HCT116 (cell line): ENCODE measurements at regions not wholly inside any gene's neighbourhood (a gene's known extent, or its start where the extent isn't known, plus 50 kb on each side); places are given as distances from the start of the nearest gene placed in this dataset.

Source experiments
- ATAC-seq: fragments of 200-7000 bp; cut with Tn5 transposase; 2 replicates; pipeline ENCODE4 v1.9.1; 2020; ENCODE audit warnings: mild to moderate bottlenecking, moderate library complexity
- BruUV-seq: library from RNA; stranded (reverse); fragments of 400-500 nt; replicated peaks from 2 replicates; lab custom pipeline; 2021; lab: Mats Ljungman, UMichigan
- CTCF ChIA-PET: fragments of 300-600 bp; sonication (Branson Sonifier 250); formaldehyde crosslinking; loops from one replicate; lab custom pipeline; 2021; ENCODE audit warnings: antibody characterized with exemption; lab: Charles Lee
- POLR2A ChIA-PET: fragments of 300-600, 350-600 bp; sonication (Branson Sonifier 250); formaldehyde crosslinking; loops from one replicate; lab custom pipeline; 2021; ENCODE audit warnings: antibody characterized with exemption; lab: Charles Lee
- RAD21 ChIA-PET, 2 experiments: fragments of 300-600 bp; sonication (Branson Sonifier 250); formaldehyde crosslinking; loops; one replicate each; lab custom pipeline; 2023; ENCODE audit warnings: low total read pairs in 2 of 2; ENCODE audit not compliant: uncharacterized antibody in 2 of 2, unreplicated experiment in 2 of 2, low non-redundant PET in 1 of 2; lab: Charles Lee
- DNase-seq: peaks from one replicate; pipeline ENCODE4 v3.0.0-alpha.2; 2010; ENCODE audit warnings: low read depth, low spot score
- H2AFZ ChIP-seq: fragments of 200-600 bp; shearing (Covaris generic), sonication (generic); 2 replicates; pipeline ENCODE4 v1.6.1; 2017; ENCODE audit warnings: low read depth, mixed run types, mixed read lengths, antibody characterized with exemption, low read length; ENCODE audit not compliant: poor library complexity, severe bottlenecking
- H3K27ac ChIP-seq: 2 replicates; pipeline ENCODE4 v1.5.1; 2012; ENCODE audit warnings: low read depth, low read length
- H3K27me3 ChIP-seq: fragments of 200-600 bp; sonication (generic); 2 replicates; pipeline ENCODE4 v1.6.1; 2016; ENCODE audit warnings: mixed run types, low read length, mixed read lengths; ENCODE audit not compliant: insufficient read depth
- H3K36me3 ChIP-seq, 2 experiments: fragments of 200-500 bp in 1 of 2; fragments of 200-600 bp in 1 of 2; sonication (Bioruptor generic) in 1 of 2; sonication (generic) in 1 of 2; 2 replicates each; pipeline versions ENCODE4 v1.5.1 to v1.6.1; 2014 to 2016; ENCODE audit warnings: low read length in 2 of 2, inconsistent platforms in 1 of 2, mixed read lengths in 1 of 2, mixed run types in 1 of 2; ENCODE audit not compliant: insufficient read depth in 2 of 2, control insufficient read depth in 1 of 2
- H3K4me1 ChIP-seq, 2 experiments: fragments of 200-600 bp in 1 of 2; sonication (generic) in 1 of 2; 2 replicates each; pipeline versions ENCODE4 v1.5.1 to v1.6.1; 2012 to 2017; ENCODE audit warnings: low read length in 2 of 2, inconsistent platforms in 1 of 2, mild to moderate bottlenecking in 1 of 2, mixed read lengths in 1 of 2, mixed run types in 1 of 2, moderate library complexity in 1 of 2; ENCODE audit not compliant: insufficient read depth in 2 of 2, control insufficient read depth in 1 of 2
- H3K4me2 ChIP-seq: fragments of 200-600 bp; sonication (generic); 2 replicates; pipeline ENCODE4 v1.6.1; 2017; ENCODE audit warnings: mixed run types, low read length, mixed read lengths
- H3K4me3 ChIP-seq, 2 experiments: fragments of 200-600 bp in 1 of 2; sonication (generic) in 1 of 2; replicated peaks in 1 of 2; 2 replicates each; pipeline ENCODE4 v1.5.1; 2011 to 2016; ENCODE audit warnings: low read length in 2 of 2, control low read depth in 1 of 2, low read depth in 1 of 2, mild to moderate bottlenecking in 1 of 2, mixed read lengths in 1 of 2, mixed run types in 1 of 2
- H3K79me2 ChIP-seq: fragments of 200-600 bp; sonication (generic); 2 replicates; pipeline ENCODE4 v1.6.1; 2017; ENCODE audit warnings: mild to moderate bottlenecking, mixed run types, low read length, moderate library complexity, mixed read lengths; ENCODE audit not compliant: insufficient read depth
- H3K9ac ChIP-seq: fragments of 200-600 bp; sonication (generic); 2 replicates; pipeline ENCODE4 v1.6.1; 2016; ENCODE audit warnings: low read length, mixed read lengths
- H3K9me2 ChIP-seq: fragments of 200-600 bp; sonication (generic), shearing (Covaris generic); 2 replicates; pipeline ENCODE4 v1.6.1; 2017; ENCODE audit warnings: mixed run types, mild to moderate bottlenecking, moderate library complexity; ENCODE audit not compliant: insufficient read depth
- H3K9me3 ChIP-seq, 2 experiments: fragments of 200-500 bp in 1 of 2; fragments of 200-600 bp in 1 of 2; sonication (Bioruptor generic) in 1 of 2; sonication (generic) in 1 of 2; 2 replicates each; pipeline ENCODE4 v1.6.1; 2014 to 2017; ENCODE audit warnings: low read length in 2 of 2, mixed read lengths in 2 of 2, inconsistent platforms in 1 of 2, low read depth in 1 of 2, mild to moderate bottlenecking in 1 of 2, mixed run types in 1 of 2, moderate library complexity in 1 of 2; ENCODE audit not compliant: control insufficient read depth in 1 of 2, insufficient read depth in 1 of 2
- H4K20me1 ChIP-seq: fragments of 200-600 bp; sonication (generic), shearing (Covaris generic); 2 replicates; pipeline ENCODE4 v1.6.1; 2017; ENCODE audit warnings: mixed run types, mild to moderate bottlenecking, moderate library complexity; ENCODE audit not compliant: insufficient read depth
- CBX3 ChIP-seq: IDR thresholded peaks from 2 replicates; pipeline ENCODE4 v1.6.1; 2012; ENCODE audit warnings: low read depth
- CEBPB ChIP-seq: IDR thresholded peaks from 2 replicates; pipeline ENCODE4 v1.6.1; 2012; ENCODE audit warnings: low read depth
- CTCF ChIP-seq, 3 experiments: fragments of 200-600 bp in 1 of 3; sonication (generic) in 1 of 3; IDR thresholded peaks in 2 of 3; conservative IDR thresholded peaks in 1 of 3; 2 replicates each; pipeline ENCODE4 v1.5.1; 2012 to 2017; ENCODE audit warnings: low read depth in 2 of 3, low read length in 2 of 3, antibody characterized with exemption in 1 of 3, borderline replicate concordance in 1 of 3, control low read depth in 1 of 3, mild to moderate bottlenecking in 1 of 3, mixed read lengths in 1 of 3, mixed run types in 1 of 3, moderate library complexity in 1 of 3; ENCODE audit not compliant: insufficient read depth in 1 of 3
- EGR1 ChIP-seq: IDR thresholded peaks from 2 replicates; pipeline ENCODE4 v1.6.1; 2012; ENCODE audit warnings: low read depth
- ELF1 ChIP-seq: IDR thresholded peaks from 2 replicates; pipeline ENCODE4 v1.6.1; 2012; ENCODE audit warnings: low read depth, borderline replicate concordance
- EZH2 ChIP-seq: fragments of 200-600 bp; sonication (generic); IDR thresholded peaks from 2 replicates; pipeline ENCODE4 v1.6.1; 2017; ENCODE audit warnings: antibody characterized with exemption, mixed run types
- FOSL1 ChIP-seq: IDR thresholded peaks from 2 replicates; pipeline ENCODE4 v1.6.1; 2012; ENCODE audit warnings: low read depth
- JUND ChIP-seq: IDR thresholded peaks from 2 replicates; pipeline ENCODE4 v1.6.1; 2012
- POLR2A ChIP-seq: IDR thresholded peaks from 2 replicates; pipeline ENCODE4 v1.7.0; 2011; ENCODE audit warnings: borderline replicate concordance; ENCODE audit not compliant: insufficient read depth, insufficient read length; ENCODE audit errors: extremely low read depth
- POLR2AphosphoS5 ChIP-seq: IDR thresholded peaks from 2 replicates; pipeline ENCODE4 v1.6.1; 2011; ENCODE audit warnings: mild to moderate bottlenecking, low read depth, low read length, moderate library complexity
- SIN3A ChIP-seq: IDR thresholded peaks from 2 replicates; pipeline ENCODE4 v1.6.1; 2012; ENCODE audit warnings: low read depth
- SP1 ChIP-seq: IDR thresholded peaks from 2 replicates; pipeline ENCODE4 v1.6.1; 2012; ENCODE audit warnings: low read depth
- SRF ChIP-seq: IDR thresholded peaks from 2 replicates; pipeline ENCODE4 v1.6.1; 2012; ENCODE audit warnings: low read depth
- YY1 ChIP-seq: IDR thresholded peaks from 2 replicates; pipeline ENCODE4 v1.6.1; 2011; ENCODE audit warnings: low read length, low read depth, moderate library complexity, mild to moderate bottlenecking; ENCODE audit not compliant: insufficient replicate concordance; ENCODE audit errors: extremely low read depth
- ZBTB33 ChIP-seq: IDR thresholded peaks from 2 replicates; pipeline ENCODE4 v1.6.1; 2011; ENCODE audit warnings: mild to moderate bottlenecking, low read length, moderate library complexity; ENCODE audit not compliant: insufficient replicate concordance; ENCODE audit errors: extremely low read depth
- ZFX ChIP-seq: fragments of 450-650 bp; IDR thresholded peaks from 2 replicates; pipeline ENCODE4 v1.6.1; 2017
- ZNF274 ChIP-seq: fragments of 200-500 bp; sonication (Bioruptor generic); IDR thresholded peaks from 2 replicates; pipeline ENCODE4 v1.6.1; 2014; ENCODE audit warnings: mild to moderate bottlenecking, low read depth, low read length, inconsistent platforms
- intact Hi-C: fragments of 100-400 bp; cut with micrococcal nuclease; formaldehyde crosslinking; loops from 2 replicates; pipeline ENCODE4 v1.10.0; 2022
- TF ChIP-seq, protein P1 (sequence below): IDR thresholded peaks from 2 replicates; pipeline ENCODE4 v1.6.1; 2012

GRCh38 chr11:42542336-42542735 lies 769.5 kb upstream of the API5 start:
- no peak overlapping the region for H3K27ac ChIP-seq
- TF ChIP-seq EGR1, result no peak
- TF ChIP-seq POLR2AphosphoS5, result no peak
- TF ChIP-seq CEBPB, result no peak
- no peak for TF ChIP-seq CTCF (IDR thresholded peaks at IDR 0.05 in 2 of 3, conservative IDR thresholded peaks at IDR 0.05 in 1 of 3; ENCODE audit: borderline replicate concordance in 1 of 3, insufficient read depth in 1 of 3, low read depth in 2 of 3, low read length in 2 of 3)
- no peak for TF ChIP-seq ZNF274
- H3K27me3 ChIP-seq, result no peaks in the 10 kb centered on the region
- no peak overlapping the region for H2AFZ ChIP-seq
- peaks cover 0 to 13% of the 10 kb centered on the region in 2 experiments; a peak in 2 of 4 replicates for H3K9me3 ChIP-seq
- no peaks in the 10 kb centered on the region for H3K4me1 ChIP-seq
- H3K4me2 ChIP-seq, result no peak overlapping the region
- POLR2A ChIA-PET, result no interaction called here
- no peak overlapping the region for H3K4me3 ChIP-seq
- DNase-seq (no peak), ATAC-seq (no peak)
- H3K9me2 ChIP-seq, result no peaks in the 10 kb centered on the region
- intact Hi-C loops, result no loop called here
- BruUV-seq, result no TSS peak
- RAD21 ChIA-PET, result no interaction called here
- CTCF ChIA-PET, result no interaction called here
- H3K9ac ChIP-seq, result no peak overlapping the region
- H4K20me1 ChIP-seq, result no peaks in the 10 kb centered on the region
- H3K36me3 ChIP-seq, result no peaks in the 10 kb centered on the region
- no peaks in the 10 kb centered on the region for H3K79me2 ChIP-seq

GRCh38 chr11:42543844-42544419 lies 767.9 kb upstream of the API5 start:
- Histone ChIP-seq H3K4me2 (no peak overlapping the region), H2AFZ (no peak overlapping the region), H3K36me3 (no peaks in the 10 kb centered on the region), H3K9ac (no peak overlapping the region), H3K9me3 (peaks cover 0 to 24% of the 10 kb centered on the region in 2 experiments; a peak in 2 of 4 replicates), H3K27me3 (no peaks in the 10 kb centered on the region), H3K27ac (no peak overlapping the region), H4K20me1 (no peaks in the 10 kb centered on the region), H3K4me3 (no peak overlapping the region), H3K4me1 (no peaks in the 10 kb centered on the region), H3K79me2 (no peaks in the 10 kb centered on the region), H3K9me2 (no peaks in the 10 kb centered on the region)
- DNase-seq (no peak), ATAC-seq (no peak)
- RAD21 ChIA-PET, result no interaction called here
- TF ChIP-seq FOSL1, result no peak
- no peak for TF ChIP-seq CBX3
- TF ChIP-seq, protein P1, sequence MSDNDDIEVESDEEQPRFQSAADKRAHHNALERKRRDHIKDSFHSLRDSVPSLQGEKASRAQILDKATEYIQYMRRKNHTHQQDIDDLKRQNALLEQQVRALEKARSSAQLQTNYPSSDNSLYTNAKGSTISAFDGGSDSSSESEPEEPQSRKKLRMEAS, result no peak
- no peak for TF ChIP-seq POLR2A
- TF ChIP-seq POLR2AphosphoS5, result no peak
- no peak for TF ChIP-seq SP1
- TF ChIP-seq ZBTB33, result no peak
- no peak for TF ChIP-seq EZH2
- no peak for TF ChIP-seq SIN3A
- TF ChIP-seq SRF, result no peak
- TF ChIP-seq ZFX, result no peak
- TF ChIP-seq EGR1, result no peak
- no peak for TF ChIP-seq JUND
- no peak for TF ChIP-seq ELF1
- no peak for TF ChIP-seq YY1
- TF ChIP-seq CEBPB, result no peak
- intact Hi-C loops, result no loop called here
- BruUV-seq, result no TSS peak
- CTCF ChIA-PET, result no interaction called here
- POLR2A ChIA-PET, result no interaction called here
